K562 (cell line): ENCODE measurements at regions not wholly inside any gene's neighbourhood (a gene's known extent, or its start where the extent isn't known, plus 50 kb on each side); places are given as distances from the start of the nearest gene placed in this dataset.

Source experiments
- KAT7 ChIP-seq: sonication (generic); formaldehyde crosslinking; IDR thresholded peaks from 2 replicates; pipeline ENCODE4 v1.8.0; 2022; ENCODE audit warnings: missing genetic modification reagents, mild to moderate bottlenecking, borderline replicate concordance
- L3MBTL2 ChIP-seq: fragments of 450-650 bp; IDR thresholded peaks from 2 replicates; pipeline ENCODE4 v1.6.1; 2016; ENCODE audit warnings: mild to moderate bottlenecking, moderate library complexity
- PHF20 ChIP-seq: fragments of 450-650 bp; IDR thresholded peaks from 2 replicates; pipeline ENCODE4 v1.6.1; 2018; ENCODE audit not compliant: partially characterized antibody
- SLC30A9 ChIP-seq: fragments of 250-450 bp; sonication (Bioruptor Pico); IDR thresholded peaks from 2 replicates; pipeline ENCODE4 v1.8.0; 2022; ENCODE audit warnings: mild to moderate bottlenecking, moderate library complexity
- U2AF2 ChIP-seq: fragments of 200-400 bp; formaldehyde crosslinking; optimal IDR thresholded peaks from 2 replicates; pipeline ENCODE3; 2017; ENCODE audit warnings: low read depth, mild to moderate bottlenecking, low read length
- ZKSCAN3 ChIP-seq: fragments of 250-450 bp; sonication (Bioruptor Pico); IDR thresholded peaks from 2 replicates; pipeline ENCODE4 v1.4.0; 2020
- ZNF224 ChIP-seq: sonication (generic); formaldehyde crosslinking; IDR thresholded peaks from 2 replicates; pipeline ENCODE4 v1.8.0; 2022; ENCODE audit warnings: mild to moderate bottlenecking, missing genetic modification reagents
- ZNF436 ChIP-seq: fragments of 250-450, 450-650 bp; sonication (Bioruptor Pico); formaldehyde crosslinking; IDR thresholded peaks from 2 replicates; pipeline ENCODE4 v1.7.0; 2020; ENCODE audit warnings: mild to moderate bottlenecking
- TF ChIP-seq, protein P1 (sequence below): IDR thresholded peaks from 2 replicates; pipeline ENCODE4 v1.6.1; 2016; ENCODE audit warnings: missing genetic modification characterization, missing compliant biosample characterization
- TF ChIP-seq, protein P2 (sequence below): fragments of 250-450 bp; sonication (Bioruptor Pico); IDR thresholded peaks from 2 replicates; pipeline ENCODE4 v1.5.1; 2021; ENCODE audit warnings: mild to moderate bottlenecking
- TF ChIP-seq, protein P3 (sequence below): fragments of 250-450 bp; sonication (Bioruptor Pico); IDR thresholded peaks from 2 replicates; pipeline ENCODE4 v1.4.0; 2020; ENCODE audit warnings: mild to moderate bottlenecking, moderate library complexity
- TF ChIP-seq, protein P4 (sequence below): sonication (generic); formaldehyde crosslinking; IDR thresholded peaks from 2 replicates; pipeline ENCODE4 v1.8.1; 2023; ENCODE audit warnings: mild to moderate bottlenecking, missing genetic modification reagents, moderate library complexity

DNA sequence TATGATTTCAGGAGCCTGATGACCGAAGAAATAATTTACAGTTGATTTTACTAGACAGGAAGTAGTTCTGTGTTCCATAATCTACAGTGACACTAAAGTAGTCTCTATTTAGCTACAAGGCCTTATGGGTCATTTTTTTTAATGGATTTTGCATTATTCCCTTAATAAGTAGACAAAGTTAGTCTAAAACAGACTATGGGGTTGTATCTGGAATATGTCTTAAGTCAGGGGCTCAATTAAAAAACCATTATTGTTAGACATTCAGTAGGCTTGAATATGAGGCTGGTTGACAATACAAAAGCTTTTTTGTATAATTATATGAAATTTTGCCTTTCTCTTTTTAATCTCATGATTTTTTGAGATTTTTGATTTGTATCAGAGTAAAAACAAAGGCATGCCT, 820.0 kb upstream of the SEMA6D start (continued):
- TF ChIP-seq, protein P1, sequence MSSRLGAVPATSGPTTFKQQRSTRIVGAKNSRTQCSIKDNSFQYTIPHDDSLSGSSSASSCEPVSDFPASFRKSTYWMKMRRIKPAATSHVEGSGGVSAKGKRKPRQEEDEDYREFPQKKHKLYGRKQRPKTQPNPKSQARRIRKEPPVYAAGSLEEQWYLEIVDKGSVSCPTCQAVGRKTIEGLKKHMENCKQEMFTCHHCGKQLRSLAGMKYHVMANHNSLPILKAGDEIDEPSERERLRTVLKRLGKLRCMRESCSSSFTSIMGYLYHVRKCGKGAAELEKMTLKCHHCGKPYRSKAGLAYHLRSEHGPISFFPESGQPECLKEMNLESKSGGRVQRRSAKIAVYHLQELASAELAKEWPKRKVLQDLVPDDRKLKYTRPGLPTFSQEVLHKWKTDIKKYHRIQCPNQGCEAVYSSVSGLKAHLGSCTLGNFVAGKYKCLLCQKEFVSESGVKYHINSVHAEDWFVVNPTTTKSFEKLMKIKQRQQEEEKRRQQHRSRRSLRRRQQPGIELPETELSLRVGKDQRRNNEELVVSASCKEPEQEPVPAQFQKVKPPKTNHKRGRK (tag), result no peak
- TF ChIP-seq, protein P2, sequence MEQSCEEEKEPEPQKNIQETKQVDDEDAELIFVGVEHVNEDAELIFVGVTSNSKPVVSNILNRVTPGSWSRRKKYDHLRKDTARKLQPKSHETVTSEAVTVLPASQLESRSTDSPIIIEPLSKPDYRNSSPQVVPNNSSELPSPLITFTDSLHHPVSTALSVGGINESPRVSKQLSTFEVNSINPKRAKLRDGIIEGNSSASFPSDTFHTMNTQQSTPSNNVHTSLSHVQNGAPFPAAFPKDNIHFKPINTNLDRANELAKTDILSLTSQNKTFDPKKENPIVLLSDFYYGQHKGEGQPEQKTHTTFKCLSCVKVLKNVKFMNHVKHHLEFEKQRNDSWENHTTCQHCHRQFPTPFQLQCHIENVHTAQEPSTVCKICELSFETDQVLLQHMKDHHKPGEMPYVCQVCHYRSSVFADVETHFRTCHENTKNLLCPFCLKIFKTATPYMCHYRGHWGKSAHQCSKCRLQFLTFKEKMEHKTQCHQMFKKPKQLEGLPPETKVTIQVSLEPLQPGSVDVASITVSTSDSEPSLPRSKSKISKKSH (CRISPR knock-in tag), result no peak
- TF ChIP-seq, protein P3, sequence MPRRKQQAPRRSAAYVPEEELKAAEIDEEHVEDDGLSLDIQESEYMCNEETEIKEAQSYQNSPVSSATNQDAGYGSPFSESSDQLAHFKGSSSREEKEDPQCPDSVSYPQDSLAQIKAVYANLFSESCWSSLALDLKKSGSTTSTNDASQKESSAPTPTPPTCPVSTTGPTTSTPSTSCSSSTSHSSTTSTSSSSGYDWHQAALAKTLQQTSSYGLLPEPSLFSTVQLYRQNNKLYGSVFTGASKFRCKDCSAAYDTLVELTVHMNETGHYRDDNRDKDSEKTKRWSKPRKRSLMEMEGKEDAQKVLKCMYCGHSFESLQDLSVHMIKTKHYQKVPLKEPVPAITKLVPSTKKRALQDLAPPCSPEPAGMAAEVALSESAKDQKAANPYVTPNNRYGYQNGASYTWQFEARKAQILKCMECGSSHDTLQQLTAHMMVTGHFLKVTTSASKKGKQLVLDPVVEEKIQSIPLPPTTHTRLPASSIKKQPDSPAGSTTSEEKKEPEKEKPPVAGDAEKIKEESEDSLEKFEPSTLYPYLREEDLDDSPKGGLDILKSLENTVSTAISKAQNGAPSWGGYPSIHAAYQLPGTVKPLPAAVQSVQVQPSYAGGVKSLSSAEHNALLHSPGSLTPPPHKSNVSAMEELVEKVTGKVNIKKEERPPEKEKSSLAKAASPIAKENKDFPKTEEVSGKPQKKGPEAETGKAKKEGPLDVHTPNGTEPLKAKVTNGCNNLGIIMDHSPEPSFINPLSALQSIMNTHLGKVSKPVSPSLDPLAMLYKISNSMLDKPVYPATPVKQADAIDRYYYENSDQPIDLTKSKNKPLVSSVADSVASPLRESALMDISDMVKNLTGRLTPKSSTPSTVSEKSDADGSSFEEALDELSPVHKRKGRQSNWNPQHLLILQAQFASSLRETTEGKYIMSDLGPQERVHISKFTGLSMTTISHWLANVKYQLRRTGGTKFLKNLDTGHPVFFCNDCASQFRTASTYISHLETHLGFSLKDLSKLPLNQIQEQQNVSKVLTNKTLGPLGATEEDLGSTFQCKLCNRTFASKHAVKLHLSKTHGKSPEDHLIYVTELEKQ (CRISPR knock-in tag), result no peak
- TF ChIP-seq U2AF2 (no peak), ZNF436 (no peak), PHF20 (no peak), ZNF224 (CRISPR knock-in tag) (no peak), SLC30A9 (CRISPR knock-in tag) (no peak), L3MBTL2 (no peak), ZKSCAN3 (CRISPR knock-in tag) (no peak), KAT7 (CRISPR knock-in tag) (no peak)
- TF ChIP-seq, protein P4, sequence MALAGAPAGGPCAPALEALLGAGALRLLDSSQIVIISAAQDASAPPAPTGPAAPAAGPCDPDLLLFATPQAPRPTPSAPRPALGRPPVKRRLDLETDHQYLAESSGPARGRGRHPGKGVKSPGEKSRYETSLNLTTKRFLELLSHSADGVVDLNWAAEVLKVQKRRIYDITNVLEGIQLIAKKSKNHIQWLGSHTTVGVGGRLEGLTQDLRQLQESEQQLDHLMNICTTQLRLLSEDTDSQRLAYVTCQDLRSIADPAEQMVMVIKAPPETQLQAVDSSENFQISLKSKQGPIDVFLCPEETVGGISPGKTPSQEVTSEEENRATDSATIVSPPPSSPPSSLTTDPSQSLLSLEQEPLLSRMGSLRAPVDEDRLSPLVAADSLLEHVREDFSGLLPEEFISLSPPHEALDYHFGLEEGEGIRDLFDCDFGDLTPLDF (CRISPR knock-in tag), result no peak
